Lower leg skin (tissue), 4 donors: ENCODE measurements at regions not wholly inside any gene's neighbourhood (a gene's known extent, or its start where the extent isn't known, plus 50 kb on each side); places are given as distances from the start of the nearest gene placed in this dataset.

ENCODE experiments used
- DNase-seq, 2 donors: peaks; one replicate each; pipeline ENCODE4 v3.0.0-alpha.2; 2019; ENCODE audit warnings: low spot score in 2 of 2
- H3K4me3 ChIP-seq: fragments of 200-600 bp; sonication (generic); 2 replicates; pipeline ENCODE4 v1.5.1; 2017; ENCODE audit warnings: mild to moderate bottlenecking, low read depth; ENCODE audit not compliant: poor library complexity, severe bottlenecking
- CTCF ChIP-seq, 3 donors: fragments of 450-650 bp; IDR thresholded peaks; one replicate each; pipeline ENCODE4 v1.5.1; 2016; ENCODE audit warnings: antibody characterized with exemption in 3 of 3, mild to moderate bottlenecking in 3 of 3, moderate library complexity in 2 of 3
- POLR2A ChIP-seq, 2 donors: fragments of 450-650 bp; IDR thresholded peaks; one replicate each; pipeline ENCODE4 v1.6.1; 2016 to 2017; ENCODE audit warnings: antibody characterized with exemption in 2 of 2, mild to moderate bottlenecking in 1 of 2, moderate library complexity in 1 of 2
- WGBS, 2 donors: methylation state at CpG; one replicate each; pipeline ENCODE4 v1.1.5; 2018; 5-methylcytosine and 5-hydroxymethylcytosine counted together
- intact Hi-C: fragments of 100-400 bp; cut with DNase I; formaldehyde crosslinking; loops from one replicate; pipeline ENCODE4 v1.15.0; 2023; ENCODE audit warnings: low total_unique reads

- no peak overlapping the region for H3K4me3 ChIP-seq
- TF ChIP-seq POLR2A (IDR thresholded peaks at IDR 0.05) (no peak), CTCF (IDR thresholded peaks at IDR 0.05) (no peak)
- 60 to 74% methylated on average over 2 of the region's 2 CpGs for WGBS, 2 donors
- intact Hi-C loops, result no loop called here
- no peak for DNase-seq
These were observed 690.3 kb downstream of the AACS start for GRCh38 chr12:125755512-125755911.

- no peak for TF ChIP-seq POLR2A (IDR thresholded peaks at IDR 0.05)
- TF ChIP-seq CTCF (IDR thresholded peaks at IDR 0.05), result no peak
These were observed 700.9 kb downstream of the AACS start for GRCh38 chr12:125766091-125766490.

GRCh38 chr12:125772403-125772802 is 707.2 kb downstream of the AACS start:
- intact Hi-C loops, result no loop called here
- 85 to 89% methylated on average over 2 of the region's 2 CpGs for WGBS, 2 donors

More at GRCh38 chr12:125766091-125766490, 700.9 kb downstream of the AACS start:
- 60 to 63% methylated on average over 5 of the region's 5 CpGs for WGBS, 2 donors
- H3K4me3 ChIP-seq, result no peak overlapping the region
- intact Hi-C loops, result no loop called here
- DNase-seq, result no peak

GRCh38 chr12:125773033-125773640 is 707.9 kb downstream of the AACS start:
- no peak for DNase-seq
- WGBS, 2 donors, result 38 to 40% methylated on average over 14 of the region's 14 CpGs
- intact Hi-C loops, result no loop called here
- no peak overlapping the region for H3K4me3 ChIP-seq
- TF ChIP-seq CTCF (IDR thresholded peaks at IDR 0.05), result no peak

More at GRCh38 chr12:125772403-125772802, 707.2 kb downstream of the AACS start:
- TF ChIP-seq CTCF (IDR thresholded peaks at IDR 0.05), result no peak
- H3K4me3 ChIP-seq, result no peak overlapping the region
- DNase-seq, result no peak

GRCh38 chr12:125775507-125775906 is 710.3 kb downstream of the AACS start:
- WGBS, 2 donors, result 92 to 94% methylated on average over 3 of the region's 3 CpGs
- intact Hi-C loops, result no loop called here
- H3K4me3 ChIP-seq, result no peak overlapping the region
- no peak for DNase-seq
- TF ChIP-seq CTCF (IDR thresholded peaks at IDR 0.05) (no peak), POLR2A (IDR thresholded peaks at IDR 0.05) (no peak)

GRCh38 chr12:125776212-125776611 is 711.0 kb downstream of the AACS start:
- intact Hi-C loops, result no loop called here
- WGBS, 2 donors, result 79 to 85% methylated on average over 3 of the region's 3 CpGs
- no peak for DNase-seq
- TF ChIP-seq POLR2A (IDR thresholded peaks at IDR 0.05), result no peak
- TF ChIP-seq CTCF (IDR thresholded peaks at IDR 0.05), result no peak
- H3K4me3 ChIP-seq, result no peak overlapping the region
